Activated T-cell treated with anti-CD3 and anti-CD28 coated beads for 24 hours (primary cell): ENCODE measurements at regions not wholly inside any gene's neighbourhood (a gene's known extent, or its start where the extent isn't known, plus 50 kb on each side); places are given as distances from the start of the nearest gene placed in this dataset.

Experiments used
- DNase-seq: peaks from one replicate; pipeline ENCODE4 v3.0.0-alpha.2; 2020; ENCODE audit warnings: low read depth

GRCh38 chr11:26037716-26038115 lies 294.2 kb upstream of the ANO3 start:
- DNase-seq = no peak

- DNase-seq = no peak
Measured at GRCh38 chr11:26040339-26040738, 291.6 kb upstream of the ANO3 start.

- no peak for DNase-seq
Measured at GRCh38 chr11:26042113-26042512, 289.8 kb upstream of the ANO3 start.

GRCh38 chr11:26043665-26044064 lies 288.3 kb upstream of the ANO3 start:
- no peak for DNase-seq

- no peak for DNase-seq
Measured at GRCh38 chr11:26044389-26044788, 287.5 kb upstream of the ANO3 start.

- DNase-seq = no peak
Measured at GRCh38 chr11:26045082-26045481, 286.8 kb upstream of the ANO3 start.

GRCh38 chr11:26048271-26048670 lies 283.7 kb upstream of the ANO3 start:
- no peak for DNase-seq

- DNase-seq = no peak
Measured at GRCh38 chr11:26053966-26054365, 278.0 kb upstream of the ANO3 start.

- DNase-seq = no peak
Measured at GRCh38 chr11:26062660-26063059, 269.3 kb upstream of the ANO3 start.

GRCh38 chr11:26063915-26064314 lies 268.0 kb upstream of the ANO3 start:
- no peak for DNase-seq

- DNase-seq = no peak
Measured at GRCh38 chr11:26065944-26066343, 266.0 kb upstream of the ANO3 start.

GRCh38 chr11:26070714-26071380 lies 261.1 kb upstream of the ANO3 start:
- DNase-seq = no peak

- no peak for DNase-seq
Measured at GRCh38 chr11:26072614-26073153, 259.2 kb upstream of the ANO3 start.

GRCh38 chr11:26073646-26074045 lies 258.3 kb upstream of the ANO3 start:
- no peak for DNase-seq

- no peak for DNase-seq
Measured at GRCh38 chr11:26076233-26076990, 255.5 kb upstream of the ANO3 start.

- DNase-seq = no peak
Measured at GRCh38 chr11:26078231-26078821, 253.6 kb upstream of the ANO3 start.

- no peak for DNase-seq
Measured at GRCh38 chr11:26084313-26084712, 247.6 kb upstream of the ANO3 start.

- no peak for DNase-seq
Measured at GRCh38 chr11:26086028-26086427, 245.9 kb upstream of the ANO3 start.

GRCh38 chr11:26087120-26087935 lies 244.6 kb upstream of the ANO3 start:
- DNase-seq = no peak

GRCh38 chr11:26088391-26088790 lies 243.5 kb upstream of the ANO3 start:
- DNase-seq = no peak

GRCh38 chr11:26090651-26091050 lies 241.3 kb upstream of the ANO3 start:
- no peak for DNase-seq

GRCh38 chr11:26093206-26093605 lies 238.7 kb upstream of the ANO3 start:
- no peak for DNase-seq
